Activated T-cell treated with anti-CD3 and anti-CD28 coated beads, Interleukin-2, amount 50 U/mL, for 1 hour (primary cell): ENCODE measurements at regions not wholly inside any gene's neighbourhood (a gene's known extent, or its start where the extent isn't known, plus 50 kb on each side); places are given as distances from the start of the nearest gene placed in this dataset.

ENCODE experiments used
- DNase-seq: peaks from one replicate; pipeline ENCODE4 v3.0.0-alpha.2; 2020

DNA sequence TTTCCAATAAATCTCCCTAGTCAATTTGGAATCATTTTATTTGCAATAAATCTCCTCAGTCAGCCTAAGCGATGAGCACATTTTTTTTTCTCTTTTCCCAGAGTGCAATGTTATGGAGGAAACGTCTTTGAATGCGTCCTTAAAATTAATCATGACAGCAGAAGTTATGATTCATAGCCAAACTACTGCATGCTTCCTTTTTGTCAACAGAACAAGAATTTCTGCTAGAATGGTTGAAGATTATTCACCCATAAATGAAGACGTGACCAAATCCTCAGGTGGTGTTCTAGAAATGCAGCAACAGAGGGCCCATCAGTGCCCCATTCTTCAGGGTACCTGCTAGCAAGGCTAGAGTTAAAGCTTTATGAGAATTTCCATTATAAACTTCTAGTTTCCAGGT lies 407.9 kb upstream of the PKN2 start:
- DNase-seq, result no peak

GRCh38 chr1:88284066-88284465 lies 400.0 kb upstream of the PKN2 start:
- DNase-seq, result no peak

- no peak for DNase-seq
Observed at GRCh38 chr1:88284666-88285366, 399.3 kb upstream of the PKN2 start.

GRCh38 chr1:88286716-88287115 lies 397.4 kb upstream of the PKN2 start:
- DNase-seq, result no peak

DNA sequence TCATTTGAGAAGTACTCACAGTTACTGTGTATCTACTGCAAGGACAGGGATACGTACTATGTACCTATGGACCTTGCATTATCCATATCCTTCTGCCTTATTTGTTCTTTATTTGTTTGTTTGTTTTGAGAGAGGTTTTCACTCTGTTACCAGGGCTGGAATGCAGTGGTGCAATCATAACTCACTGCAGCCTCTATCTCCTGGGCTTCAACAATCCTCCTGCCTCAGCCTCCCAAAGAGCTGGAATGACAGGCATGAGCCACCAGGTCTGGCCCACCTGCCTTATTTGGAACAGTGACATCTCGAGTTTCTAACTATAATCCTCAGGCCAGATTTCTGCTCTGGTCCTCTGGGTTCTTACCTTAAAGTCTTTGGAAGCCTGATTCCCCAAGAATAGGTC lies 395.5 kb upstream of the PKN2 start:
- DNase-seq, result no peak

- DNase-seq, result no peak
Observed at GRCh38 chr1:88289401-88290102, 394.5 kb upstream of the PKN2 start.

GRCh38 chr1:88291611-88292354 lies 392.3 kb upstream of the PKN2 start:
- no peak for DNase-seq

- DNase-seq, result no peak
Observed at GRCh38 chr1:88293691-88294190, 390.3 kb upstream of the PKN2 start.

GRCh38 chr1:88296227-88296626 lies 387.8 kb upstream of the PKN2 start:
- no peak for DNase-seq

DNA sequence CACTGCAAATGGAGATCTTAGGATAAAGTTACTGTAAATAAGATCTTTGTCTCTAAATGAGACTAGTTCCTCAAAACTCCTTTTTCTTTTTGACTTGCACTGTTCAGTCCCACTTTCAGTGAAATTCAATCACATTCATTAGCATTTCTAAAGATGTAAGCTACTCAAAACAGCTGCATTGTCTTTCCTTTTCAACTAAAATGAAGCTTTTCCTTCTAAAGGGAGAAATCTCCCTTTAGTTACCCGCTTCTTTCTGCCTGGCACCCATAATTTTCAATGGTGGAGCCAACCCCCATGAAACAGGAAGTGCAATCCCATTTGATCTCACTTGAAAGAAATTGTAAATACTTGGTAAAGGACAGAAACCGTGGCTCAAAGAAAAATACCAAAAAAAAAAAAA lies 387.4 kb upstream of the PKN2 start:
- no peak for DNase-seq

- no peak for DNase-seq
Observed at GRCh38 chr1:88298506-88298905, 385.6 kb upstream of the PKN2 start.

DNA sequence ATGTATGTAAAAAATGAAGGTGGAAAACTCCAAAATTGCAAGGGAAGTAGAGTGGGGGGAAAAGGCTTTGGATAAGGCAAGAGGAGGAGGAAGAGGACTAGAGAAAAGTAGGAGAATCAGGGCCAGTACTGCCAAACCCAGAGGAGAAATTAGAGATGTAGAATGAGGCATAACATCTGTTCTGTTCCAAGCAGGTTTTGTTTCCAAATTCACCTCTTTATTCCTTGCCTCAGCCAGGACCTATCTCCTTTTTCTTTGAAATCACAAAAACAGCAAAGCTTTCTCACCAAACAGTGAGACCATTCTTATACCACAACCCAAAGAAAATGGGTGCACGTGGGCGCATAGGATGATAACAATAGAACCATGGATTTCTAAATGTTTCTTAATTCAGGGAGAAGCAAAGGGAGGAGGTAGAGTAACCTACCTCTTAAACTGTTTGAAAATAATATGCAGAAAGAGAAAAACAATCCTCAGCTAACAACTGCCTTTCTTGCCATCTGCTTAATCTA lies 383.3 kb upstream of the PKN2 start:
- no peak for DNase-seq

DNA sequence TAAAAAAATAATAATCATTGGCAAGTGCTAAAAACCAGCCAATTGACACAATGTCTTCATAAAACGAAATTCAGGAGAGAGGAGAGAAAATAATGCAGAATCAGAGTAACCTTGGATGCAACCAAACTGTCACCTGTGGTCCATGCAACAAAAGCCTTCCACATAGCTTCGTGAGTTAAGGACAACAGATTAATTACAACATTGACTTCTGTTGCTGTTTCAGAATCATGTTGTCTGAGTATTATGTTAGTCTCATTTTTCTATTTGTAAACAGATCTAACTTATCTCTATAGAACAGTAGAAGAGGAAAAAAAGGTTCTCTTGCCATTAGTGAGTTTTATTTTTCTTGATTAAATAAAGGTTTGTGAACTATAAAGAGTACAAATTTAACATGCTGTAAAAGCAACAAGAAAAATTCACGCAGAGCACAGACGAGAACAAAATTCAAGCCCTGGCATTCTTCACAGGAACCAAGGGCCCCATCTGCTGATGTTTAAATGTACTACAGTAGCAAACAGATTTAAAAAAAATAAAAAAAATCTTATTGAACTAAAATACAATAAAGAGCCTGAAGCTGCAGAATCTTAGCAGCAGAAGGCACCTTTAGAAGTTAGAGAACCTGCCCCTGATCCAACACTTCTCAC lies 381.1 kb upstream of the PKN2 start:
- no peak for DNase-seq

DNA sequence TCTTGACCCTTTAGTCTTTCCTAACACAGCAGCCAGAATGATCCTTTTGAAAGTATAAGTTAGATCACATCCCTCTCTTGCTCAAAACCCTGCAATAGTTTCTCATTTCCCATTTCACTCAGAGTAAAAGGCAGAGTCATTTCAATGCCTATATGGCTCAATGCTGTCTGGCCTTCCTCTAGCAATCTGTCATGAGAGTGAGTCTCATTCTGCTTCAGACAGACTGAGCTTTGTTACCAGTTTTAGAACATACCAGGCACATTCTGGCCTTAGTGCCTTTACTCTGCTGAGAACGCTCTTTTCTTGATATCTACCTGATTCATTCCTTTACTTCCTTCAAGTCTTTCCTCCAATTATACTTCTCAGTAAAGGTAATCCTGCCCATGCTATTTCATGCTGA lies 372.8 kb upstream of the PKN2 start:
- no peak for DNase-seq

GRCh38 chr1:88311907-88312306 lies 372.2 kb upstream of the PKN2 start:
- DNase-seq, result no peak

GRCh38 chr1:88317396-88317795 lies 366.7 kb upstream of the PKN2 start:
- no peak for DNase-seq

DNA sequence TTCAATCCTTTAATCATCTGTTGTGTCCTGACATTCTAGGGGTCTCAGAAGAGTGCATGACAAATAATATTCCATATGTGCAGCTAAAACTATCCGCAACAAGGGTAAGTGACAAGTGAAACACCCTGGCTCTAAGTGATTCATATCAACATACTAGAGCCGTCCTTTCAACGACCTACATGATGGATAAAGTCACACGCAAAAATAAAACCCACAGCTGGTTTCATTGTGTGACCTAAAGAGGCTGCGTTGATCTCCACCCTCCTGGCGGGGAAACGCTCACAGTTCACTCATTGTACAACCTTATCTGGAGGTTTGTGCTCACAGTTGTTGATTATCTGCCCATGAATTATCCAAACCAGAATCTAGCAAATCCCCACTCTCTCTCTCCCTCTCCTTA lies 365.3 kb upstream of the PKN2 start:
- DNase-seq, result no peak

- no peak for DNase-seq
Observed at GRCh38 chr1:88320291-88320690, 363.8 kb upstream of the PKN2 start.

DNA sequence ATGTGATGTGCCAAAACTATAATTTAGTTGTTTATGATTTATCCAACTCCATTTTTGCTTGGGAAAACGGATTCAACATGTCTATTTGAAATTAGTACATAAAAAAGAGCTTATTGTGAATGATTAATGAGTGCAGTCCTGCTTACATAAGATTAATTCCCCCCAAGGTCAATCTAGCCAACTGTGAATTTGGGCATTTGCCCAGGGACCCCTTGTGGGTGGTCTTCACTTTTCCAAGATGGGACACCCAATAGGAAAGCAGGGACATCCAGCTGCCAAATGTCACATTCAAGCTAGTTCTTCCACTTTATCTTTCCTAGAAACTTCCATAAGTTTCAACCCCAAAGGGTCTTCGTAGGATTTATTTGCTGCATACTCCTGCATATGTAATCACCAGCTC lies 362.4 kb upstream of the PKN2 start:
- DNase-seq, result no peak

- no peak for DNase-seq
Observed at GRCh38 chr1:88324899-88325298, 359.2 kb upstream of the PKN2 start.

- no peak for DNase-seq
Observed at GRCh38 chr1:88327391-88328267, 356.4 kb upstream of the PKN2 start.

DNA sequence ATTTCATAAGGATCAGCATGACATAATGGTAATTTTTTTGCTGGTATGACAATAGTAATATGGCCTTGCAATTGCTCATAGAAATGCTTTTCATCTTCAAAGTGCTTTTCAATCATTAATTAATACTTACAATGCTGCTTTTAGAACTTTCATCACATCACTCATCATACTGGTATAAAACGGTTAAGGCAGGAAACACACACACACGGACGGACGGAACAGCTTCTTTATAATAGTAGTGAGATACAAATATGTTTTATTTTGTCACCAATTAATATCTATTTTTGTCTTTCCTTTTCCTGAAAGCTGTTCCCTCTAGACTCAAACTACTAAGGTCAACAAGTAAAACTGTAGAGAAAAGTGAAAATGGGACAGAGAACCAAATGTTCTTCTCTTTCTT lies 353.9 kb upstream of the PKN2 start:
- no peak for DNase-seq
